GM12878 (cell line): ENCODE measurements at regions not wholly inside any gene's neighbourhood (a gene's known extent, or its start where the extent isn't known, plus 50 kb on each side); places are given as distances from the start of the nearest gene placed in this dataset.

ENCODE experiments used
- E4F1 ChIP-seq: fragments of 450-650 bp; IDR thresholded peaks from 2 replicates; pipeline ENCODE4 v1.6.1; 2018; ENCODE audit warnings: borderline replicate concordance, mild to moderate bottlenecking; ENCODE audit not compliant: partially characterized antibody
- EP300 ChIP-seq, 2 experiments: fragments of 150-350 bp in 1 of 2; IDR thresholded peaks; 2 replicates each; pipeline ENCODE4 v1.6.1; 2011 to 2012; ENCODE audit warnings: low read depth in 2 of 2, low read length in 2 of 2, borderline replicate concordance in 1 of 2, improper control_type of control experiment in 1 of 2, inconsistent platforms in 1 of 2; ENCODE audit not compliant: control insufficient read depth in 1 of 2
- MEF2A ChIP-seq: IDR thresholded peaks from 2 replicates; pipeline ENCODE4 v1.6.1; 2011; ENCODE audit warnings: low read depth, mild to moderate bottlenecking, low read length, moderate library complexity; ENCODE audit not compliant: insufficient read depth
- YBX1 ChIP-seq: fragments of 450-650 bp; IDR thresholded peaks from 2 replicates; pipeline ENCODE4 v1.6.1; 2016; ENCODE audit warnings: antibody characterized with exemption
- TF ChIP-seq, protein P1 (sequence below): fragments of 150-350 bp; IDR thresholded peaks from 2 replicates; pipeline ENCODE4 v1.6.1; 2016; ENCODE audit warnings: low read depth, low read length

DNA sequence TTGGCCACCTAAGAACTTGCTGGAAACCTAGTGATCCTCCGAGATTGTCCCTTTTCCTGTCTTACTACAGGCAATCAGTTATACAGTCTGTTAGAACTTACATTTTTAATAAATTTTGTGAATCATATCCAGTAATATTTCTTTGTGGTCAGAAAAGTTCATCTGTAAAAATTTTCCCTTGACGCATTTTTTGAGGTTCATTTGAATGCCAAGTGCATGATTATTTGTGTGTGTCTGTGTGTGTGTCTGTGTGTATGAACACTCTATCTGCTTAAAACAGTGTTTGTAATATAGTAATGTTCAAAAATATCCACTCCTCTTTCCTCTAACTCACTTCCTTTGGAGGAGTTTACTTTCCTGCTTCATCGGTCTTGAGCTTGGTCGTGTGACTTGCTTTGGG is 468.7 kb upstream of the FLRT2 start:
- no peak for TF ChIP-seq E4F1
- TF ChIP-seq, protein P1, sequence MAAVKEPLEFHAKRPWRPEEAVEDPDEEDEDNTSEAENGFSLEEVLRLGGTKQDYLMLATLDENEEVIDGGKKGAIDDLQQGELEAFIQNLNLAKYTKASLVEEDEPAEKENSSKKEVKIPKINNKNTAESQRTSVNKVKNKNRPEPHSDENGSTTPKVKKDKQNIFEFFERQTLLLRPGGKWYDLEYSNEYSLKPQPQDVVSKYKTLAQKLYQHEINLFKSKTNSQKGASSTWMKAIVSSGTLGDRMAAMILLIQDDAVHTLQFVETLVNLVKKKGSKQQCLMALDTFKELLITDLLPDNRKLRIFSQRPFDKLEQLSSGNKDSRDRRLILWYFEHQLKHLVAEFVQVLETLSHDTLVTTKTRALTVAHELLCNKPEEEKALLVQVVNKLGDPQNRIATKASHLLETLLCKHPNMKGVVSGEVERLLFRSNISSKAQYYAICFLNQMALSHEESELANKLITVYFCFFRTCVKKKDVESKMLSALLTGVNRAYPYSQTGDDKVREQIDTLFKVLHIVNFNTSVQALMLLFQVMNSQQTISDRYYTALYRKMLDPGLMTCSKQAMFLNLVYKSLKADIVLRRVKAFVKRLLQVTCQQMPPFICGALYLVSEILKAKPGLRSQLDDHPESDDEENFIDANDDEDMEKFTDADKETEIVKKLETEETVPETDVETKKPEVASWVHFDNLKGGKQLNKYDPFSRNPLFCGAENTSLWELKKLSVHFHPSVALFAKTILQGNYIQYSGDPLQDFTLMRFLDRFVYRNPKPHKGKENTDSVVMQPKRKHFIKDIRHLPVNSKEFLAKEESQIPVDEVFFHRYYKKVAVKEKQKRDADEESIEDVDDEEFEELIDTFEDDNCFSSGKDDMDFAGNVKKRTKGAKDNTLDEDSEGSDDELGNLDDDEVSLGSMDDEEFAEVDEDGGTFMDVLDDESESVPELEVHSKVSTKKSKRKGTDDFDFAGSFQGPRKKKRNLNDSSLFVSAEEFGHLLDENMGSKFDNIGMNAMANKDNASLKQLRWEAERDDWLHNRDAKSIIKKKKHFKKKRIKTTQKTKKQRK = no peak
- TF ChIP-seq EP300 (IDR thresholded peaks at IDR 0.05; ENCODE audit: borderline replicate concordance in 1 of 2, control insufficient read depth in 1 of 2, low read depth in 2 of 2, low read length in 2 of 2) = no peak
- no peak for TF ChIP-seq YBX1
- TF ChIP-seq MEF2A = no peak
